Fibroblast of lung (primary cell): ENCODE measurements at regions not wholly inside any gene's neighbourhood (a gene's known extent, or its start where the extent isn't known, plus 50 kb on each side); places are given as distances from the start of the nearest gene placed in this dataset.

Experiments
- CTCF ChIP-seq, 2 donors: IDR thresholded peaks in 1 of 2; conservative IDR thresholded peaks in 1 of 2; 1 replicate in 1 of 2; 2 replicates in 1 of 2; pipeline ENCODE4 v1.5.1; 2011 to 2012; ENCODE audit warnings: low read length in 2 of 2, control low read depth in 1 of 2, inconsistent platforms in 1 of 2, low read depth in 1 of 2, mild to moderate bottlenecking in 1 of 2
- EZH2 ChIP-seq: IDR thresholded peaks from 2 replicates; pipeline ENCODE4 v1.5.1; 2012; ENCODE audit warnings: low read length, control low read depth, mild to moderate bottlenecking; ENCODE audit errors: missing control alignments

- no peak for TF ChIP-seq CTCF (conservative IDR thresholded peaks at IDR 0.05 in 1 of 2, IDR thresholded peaks at IDR 0.05 in 1 of 2; ENCODE audit: low read depth in 1 of 2, low read length in 2 of 2)
- no peak for TF ChIP-seq EZH2
Observed at GRCh38 chr2:176614049-176614448, 344.8 kb downstream of the MTX2 start.
